ENCODE measurements at regions not wholly inside any gene's neighbourhood (a gene's known extent, or its start where the extent isn't known, plus 50 kb on each side); places are given as distances from the start of the nearest gene placed in this dataset.

GRCh38 chr1:192057766-192058165 lies 100.5 kb upstream of the RGS18 start:
- dilution Hi-C loops (cut with HindIII; ENCODE audit: low sequenced_read_pairs, unreplicated experiment) = no loop called here
- TF ChIP-seq MAZ (IDR thresholded peaks at IDR 0.05; ENCODE audit: borderline replicate concordance, low read depth, low read length) (no peak), NFE2L2 (IDR thresholded peaks at IDR 0.05; ENCODE audit: low read depth, low read length) (no peak), RCOR1 (IDR thresholded peaks at IDR 0.05; ENCODE audit: insufficient replicate concordance, low read length) (no peak), USF2 (IDR thresholded peaks at IDR 0.05; ENCODE audit: low read depth, low read length) (no peak), ELK1 (IDR thresholded peaks at IDR 0.05; ENCODE audit: borderline replicate concordance, low read depth, low read length) (no peak), MXI1 (IDR thresholded peaks at IDR 0.05; ENCODE audit: borderline replicate concordance, low read depth, low read length) (no peak), CEBPB (IDR thresholded peaks at IDR 0.05; ENCODE audit: low read depth, low read length) (no peak), POLR2A (IDR thresholded peaks at IDR 0.05; ENCODE audit: low read depth, low read length) (no peak), FOS (IDR thresholded peaks at IDR 0.05; ENCODE audit: low read depth, low read length) (no peak), RFX5 (IDR thresholded peaks at IDR 0.05; ENCODE audit: low read depth, low read length) (no peak), SMC3 (IDR thresholded peaks at IDR 0.05; ENCODE audit: low read depth, low read length) (no peak), CTCF (conservative IDR thresholded peaks at IDR 0.05; ENCODE audit: low read depth, low read length) (no peak), BHLHE40 (IDR thresholded peaks at IDR 0.05; ENCODE audit: low read depth, low read length) (no peak), RAD21 (IDR thresholded peaks at IDR 0.05; ENCODE audit: low read length) (no peak)
- H3K4me1 ChIP-seq (ENCODE audit: control insufficient read depth, insufficient read depth, low read length) = peaks cover 2% of the 10 kb centered on the region; the same call in 1 of the 2 replicates
- no peak overlapping the region for H2AFZ ChIP-seq (replicated peaks; ENCODE audit: low read length, poor library complexity)
- no TSS peak for BruUV-seq (replicated peaks)
- H2AK5ac ChIP-seq (ENCODE audit: low read depth, low read length) = no peak overlapping the region
- H2BK5ac ChIP-seq (ENCODE audit: low read depth, low read length, poor library complexity, severe bottlenecking) = no peak overlapping the region
- in situ Hi-C loops (cut with MboI; ENCODE audit: low sequenced_read_pairs) = no loop called here
- no peak overlapping the region for H4K5ac ChIP-seq (ENCODE audit: low read depth, low read length)
- ATAC-seq (ENCODE audit: low read depth) = no peak
- no peaks in the 10 kb centered on the region for H3K36me3 ChIP-seq (ENCODE audit: control insufficient read depth, insufficient read depth, low read length)
- H4K20me1 ChIP-seq (ENCODE audit: insufficient read depth, low read length) = no peaks in the 10 kb centered on the region
- H3K18ac ChIP-seq (ENCODE audit: low read depth, low read length) = no peak overlapping the region
- H2BK120ac ChIP-seq (ENCODE audit: low read depth, low read length) = no peak overlapping the region
- no peaks in the 10 kb centered on the region for H3K79me1 ChIP-seq (ENCODE audit: low read depth in 1 of 2, low read length in 2 of 2)
- no peak overlapping the region for H3K4me3 ChIP-seq (ENCODE audit: insufficient read depth, low read depth, low read length)
- no peaks in the 10 kb centered on the region for H3K9me1 ChIP-seq (ENCODE audit: insufficient read depth, low read length)
- H3K14ac ChIP-seq (replicated peaks; ENCODE audit: low read depth, low read length) = no peak overlapping the region
- no peak for DNase-seq
- no CpG with 5 or more reads among the region's 2 CpGs for WGBS, 2 experiments (ENCODE audit: extremely low coverage in 2 of 2, insufficient read length in 1 of 2)
- H2AK9ac ChIP-seq (replicated peaks; ENCODE audit: low read depth, low read length, poor library complexity) = no peak overlapping the region
- no peaks in the 10 kb centered on the region for H3K9me3 ChIP-seq (ENCODE audit: control insufficient read depth, insufficient read depth, low read length)
- no peak overlapping the region for H4K8ac ChIP-seq (ENCODE audit: low read depth in 2 of 2, low read length in 2 of 2)
- H3K9ac ChIP-seq (ENCODE audit: low read depth, low read length) = no peak overlapping the region
- no peak overlapping the region for H2BK20ac ChIP-seq (ENCODE audit: low read depth, low read length)
- no peak overlapping the region for H3K4ac ChIP-seq (ENCODE audit: low read depth, low read length)
- ChIA-PET CTCF (no interaction called here), POLR2A (ENCODE audit: unreplicated experiment) (no interaction called here)
- H3K27me3 ChIP-seq (ENCODE audit: control insufficient read depth, insufficient read depth, low read length) = no peaks in the 10 kb centered on the region
- intact Hi-C loops (cut with micrococcal nuclease) = no loop called here
- no peak overlapping the region for H4K91ac ChIP-seq (ENCODE audit: insufficient read depth, low read depth, low read length)
- H3K27ac ChIP-seq (ENCODE audit: insufficient read depth, low read length) = no peak overlapping the region
- H3K23ac ChIP-seq (ENCODE audit: low read depth, low read length) = no peak overlapping the region
- no peak overlapping the region for H3K4me2 ChIP-seq (ENCODE audit: low read depth, low read length)
- no peak overlapping the region for H3K56ac ChIP-seq (ENCODE audit: extremely low read depth, insufficient read depth, low read length)
- no peak overlapping the region for H2BK15ac ChIP-seq (ENCODE audit: low read depth, low read length)

All from IMR-90 (cell line).